ENCODE measurements at regions not wholly inside any gene's neighbourhood (a gene's known extent, or its start where the extent isn't known, plus 50 kb on each side); places are given as distances from the start of the nearest gene placed in this dataset.
"Not testable (repeated sequence)": the region's sequence is repeated elsewhere in the genome, so short reads cannot be mapped to it uniquely, and the experiment has no call there.

DNA sequence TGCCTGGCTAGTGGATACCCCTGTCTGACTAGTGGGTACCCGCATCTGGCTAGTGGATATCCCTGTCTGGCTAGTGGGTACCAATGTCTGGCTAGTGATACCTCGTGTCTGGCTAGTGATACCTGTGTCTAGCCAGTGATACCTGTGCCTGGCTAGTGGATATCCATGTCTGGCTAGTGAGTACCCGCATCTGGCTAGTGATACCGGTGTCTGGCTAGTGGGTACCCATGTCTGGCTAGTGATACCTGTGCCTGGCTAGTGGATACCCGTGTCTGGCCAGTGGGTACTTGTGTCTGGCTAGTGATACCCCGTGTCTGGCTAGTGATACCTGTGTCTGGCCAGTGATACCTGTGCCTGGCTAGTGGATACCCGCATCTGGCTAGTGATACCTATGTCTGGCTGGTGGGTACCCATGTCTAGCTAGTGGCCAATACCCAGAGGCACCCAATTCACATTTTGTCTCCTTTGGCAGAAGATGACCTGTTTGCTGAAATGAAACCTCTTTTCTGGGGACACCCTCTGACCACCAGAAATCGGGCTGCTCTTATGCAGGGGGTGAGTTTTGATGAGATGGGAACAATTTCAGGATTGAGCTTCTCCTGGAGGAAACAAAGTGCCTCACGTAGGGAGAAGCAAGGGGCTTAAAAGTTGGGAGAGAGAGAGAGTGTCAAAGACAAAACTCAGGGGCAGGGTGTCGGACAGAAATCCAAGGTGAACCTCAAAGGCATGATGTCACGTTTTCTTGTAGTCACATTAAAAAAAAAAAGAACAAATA is 63.4 kb downstream of the SMIM38 start:
- in situ Hi-C loops (cut with HindIII; ENCODE audit: low sequenced_read_pairs): no loop called here

DNA sequence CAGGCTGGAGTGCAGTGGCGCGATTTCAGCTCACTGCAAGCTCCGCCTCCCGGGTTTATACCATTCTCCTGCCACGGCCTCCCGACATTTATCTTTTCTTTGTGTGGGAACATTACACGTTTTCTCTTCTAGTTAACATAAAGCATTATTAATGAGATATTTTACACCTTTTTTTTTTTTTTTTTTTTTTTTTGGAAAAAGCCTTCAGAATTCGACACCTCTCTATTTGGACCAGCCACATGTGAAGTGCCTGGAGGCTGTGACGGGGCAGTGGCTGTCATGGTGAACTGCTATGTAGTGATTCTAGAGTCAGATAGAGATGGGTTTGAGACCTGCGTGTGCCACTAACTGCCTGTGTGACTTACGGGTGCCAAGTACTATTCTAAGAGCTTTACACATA is 64.3 kb downstream of the SMIM38 start:
- in situ Hi-C loops (cut with HindIII; ENCODE audit: low sequenced_read_pairs): no loop called here

DNA sequence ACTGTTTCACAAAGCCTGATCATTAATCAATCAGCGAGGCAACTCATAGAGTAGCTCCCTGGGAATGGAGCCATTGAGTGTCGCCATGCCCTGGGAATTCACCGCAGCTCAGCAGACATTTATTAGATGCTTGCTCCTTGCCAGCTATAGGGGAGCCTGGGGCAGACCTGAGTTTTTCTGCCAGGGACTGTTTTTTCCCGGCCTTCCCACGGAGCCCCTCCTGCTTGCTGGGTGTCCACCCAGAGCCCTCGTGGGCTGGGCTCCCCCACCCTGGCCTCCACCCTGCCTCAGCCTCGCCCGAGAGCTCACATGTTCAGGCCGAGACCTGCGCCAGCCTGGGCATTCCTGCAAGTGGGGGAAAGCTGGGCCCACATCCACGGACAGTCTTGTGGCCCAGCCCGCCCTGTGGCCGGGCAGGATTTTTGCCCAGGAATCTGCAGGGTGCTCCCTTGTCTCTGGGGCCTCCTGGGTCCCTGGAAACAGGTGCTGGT is 64.9 kb downstream of the SMIM38 start:
- in situ Hi-C loops (cut with HindIII; ENCODE audit: low sequenced_read_pairs): no loop called here

- in situ Hi-C loops (cut with HindIII; ENCODE audit: low sequenced_read_pairs): no loop called here
These were observed 65.4 kb downstream of the SMIM38 start for GRCh38 chr11:69221086-69221485.

DNA sequence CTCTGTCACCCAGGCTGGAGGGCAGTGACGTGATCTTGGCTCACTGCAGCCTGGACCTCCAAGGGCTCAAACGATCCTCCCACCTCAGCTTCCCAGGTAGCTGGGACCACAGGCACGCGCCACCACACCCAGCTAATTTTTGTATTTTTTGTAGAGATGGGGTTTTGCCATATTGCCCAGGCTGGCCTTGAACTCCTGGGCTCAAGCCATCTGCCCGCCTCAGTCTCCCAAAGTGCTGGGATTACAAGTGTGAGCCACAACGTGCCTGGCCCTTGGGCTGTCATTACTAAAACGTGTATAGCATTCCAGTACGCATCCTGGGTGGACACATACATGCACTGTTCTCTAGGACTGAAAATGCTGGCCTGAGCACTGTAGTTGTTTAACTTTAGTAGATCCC is 65.9 kb downstream of the SMIM38 start:
- in situ Hi-C loops (cut with HindIII; ENCODE audit: low sequenced_read_pairs): not testable (repeated sequence)

DNA sequence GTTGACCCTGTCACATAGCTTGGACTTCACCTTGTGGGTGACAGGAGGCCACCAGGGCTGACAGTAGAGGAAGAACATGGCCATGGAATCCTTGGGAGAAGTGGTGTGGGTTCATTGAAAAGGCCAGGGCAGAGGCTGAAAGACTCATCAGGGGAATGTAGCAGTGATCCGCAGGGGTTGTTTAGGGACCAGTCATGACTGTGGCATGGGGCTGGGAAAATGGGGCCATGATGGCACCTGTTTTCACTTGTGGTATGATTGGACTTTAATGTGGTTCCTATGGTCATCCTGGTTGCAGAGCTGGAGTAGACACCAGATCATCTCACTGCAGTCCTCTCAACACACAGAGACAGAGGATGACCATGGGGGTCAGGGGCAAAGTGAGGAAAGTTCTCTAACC is 66.7 kb upstream of the MYEOV start:
- in situ Hi-C loops (cut with HindIII; ENCODE audit: low sequenced_read_pairs): loop anchor here (25.0 kb wide), 1 partner anchor 435 kb away; no protein-coding TSS in a partner anchor

- in situ Hi-C loops (cut with HindIII; ENCODE audit: low sequenced_read_pairs): loop anchor here (25.0 kb wide), 1 partner anchor 433 kb away; no protein-coding TSS in a partner anchor
These were observed 64.4 kb upstream of the MYEOV start for GRCh38 chr11:69229511-69229910.

DNA sequence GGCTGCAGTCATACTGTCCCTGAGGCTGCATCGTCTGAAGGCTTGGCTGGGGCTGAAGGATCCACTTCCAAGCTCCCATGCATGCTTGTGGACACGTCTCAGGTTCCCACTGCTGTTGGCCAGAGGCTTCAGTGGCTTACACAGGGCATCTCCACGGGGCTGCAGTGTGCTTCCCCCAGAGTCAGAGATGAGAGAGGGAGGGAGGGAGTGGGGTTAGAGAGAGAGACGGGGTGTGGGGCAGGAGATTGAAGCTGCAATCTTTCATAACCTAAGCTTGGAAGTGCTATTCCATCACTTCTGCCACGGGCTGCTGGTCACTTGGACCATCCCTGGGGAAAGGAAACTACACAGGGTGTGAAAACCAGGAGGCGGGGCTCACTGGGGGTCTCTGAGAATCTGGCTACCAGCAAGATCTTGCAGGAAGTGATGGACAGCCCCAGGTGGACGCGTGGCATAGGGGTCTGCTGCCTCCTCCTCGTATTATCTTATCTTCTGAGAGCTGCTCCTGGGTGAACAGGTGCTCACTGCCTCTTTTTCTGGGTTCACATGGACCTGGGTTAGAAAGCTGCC is 63.0 kb upstream of the MYEOV start:
- in situ Hi-C loops (cut with HindIII; ENCODE audit: low sequenced_read_pairs): loop anchor here (5.0 to 25.0 kb wide), 2 partner anchors 49 to 431 kb away; no protein-coding TSS in a partner anchor

- in situ Hi-C loops (cut with HindIII; ENCODE audit: low sequenced_read_pairs): loop anchor here (5.0 to 25.0 kb wide), 2 partner anchors 49 to 431 kb away; no protein-coding TSS in a partner anchor
These were observed 62.4 kb upstream of the MYEOV start for GRCh38 chr11:69231466-69232018.

GRCh38 chr11:69232821-69233743 is 60.9 kb upstream of the MYEOV start:
- in situ Hi-C loops (cut with HindIII; ENCODE audit: low sequenced_read_pairs): loop anchor here (5.0 to 25.0 kb wide), 2 partner anchors 51 to 429 kb away; no protein-coding TSS in a partner anchor

- in situ Hi-C loops (cut with HindIII; ENCODE audit: low sequenced_read_pairs): loop anchor here (5.0 to 25.0 kb wide), 2 partner anchors 52 to 428 kb away; no protein-coding TSS in a partner anchor
These were observed 60.0 kb upstream of the MYEOV start for GRCh38 chr11:69233744-69234570.

DNA sequence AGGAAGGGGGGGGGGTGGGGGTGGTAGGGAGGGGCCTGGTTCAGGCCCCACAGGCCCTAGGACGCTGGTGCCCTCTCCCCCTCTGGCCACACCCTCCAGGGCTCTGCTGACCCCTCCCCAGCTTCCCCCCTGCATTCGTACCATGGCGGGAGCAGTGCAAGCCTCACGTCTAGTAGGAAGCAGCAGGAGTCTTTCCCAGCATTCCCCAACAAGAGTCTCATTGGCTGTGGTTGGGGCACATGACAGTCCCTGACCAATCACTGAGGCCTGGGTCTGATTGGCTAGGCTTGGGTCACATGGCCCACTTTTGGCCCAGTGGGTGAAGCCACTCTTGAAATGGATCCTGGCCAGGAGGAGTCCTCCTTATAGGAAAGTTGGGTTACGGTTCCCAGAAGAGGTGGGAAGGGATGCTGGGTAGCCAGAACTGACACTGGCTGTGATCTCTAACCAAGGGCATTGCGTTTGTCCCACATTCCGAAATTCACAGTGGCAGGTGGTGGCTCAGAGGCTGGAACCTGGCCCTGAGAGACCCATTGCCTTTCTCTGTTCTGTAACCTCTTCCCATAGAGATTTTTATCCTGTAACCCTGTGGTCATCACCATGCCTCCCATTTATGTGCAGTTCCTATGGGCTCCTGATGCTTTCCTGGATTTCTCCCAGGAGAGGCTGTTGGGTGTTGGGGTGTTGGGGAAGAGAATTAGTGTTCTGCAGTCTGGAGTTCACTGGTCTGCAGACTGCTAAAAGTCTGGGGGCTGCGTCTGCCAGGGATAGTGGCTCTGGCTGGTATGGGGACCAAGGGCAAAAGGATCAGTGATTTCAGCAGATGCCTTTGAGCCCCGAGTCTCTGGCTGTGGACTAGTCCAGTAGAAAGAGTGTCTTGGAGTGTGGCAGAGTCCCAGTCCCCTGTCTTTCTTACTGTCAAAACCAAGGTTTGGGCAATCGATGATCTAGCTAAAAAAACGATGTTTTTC is 58.9 kb upstream of the MYEOV start:
- in situ Hi-C loops (cut with HindIII; ENCODE audit: low sequenced_read_pairs): loop anchor here (5.0 to 25.0 kb wide), 2 partner anchors 53 to 427 kb away; no protein-coding TSS in a partner anchor

DNA sequence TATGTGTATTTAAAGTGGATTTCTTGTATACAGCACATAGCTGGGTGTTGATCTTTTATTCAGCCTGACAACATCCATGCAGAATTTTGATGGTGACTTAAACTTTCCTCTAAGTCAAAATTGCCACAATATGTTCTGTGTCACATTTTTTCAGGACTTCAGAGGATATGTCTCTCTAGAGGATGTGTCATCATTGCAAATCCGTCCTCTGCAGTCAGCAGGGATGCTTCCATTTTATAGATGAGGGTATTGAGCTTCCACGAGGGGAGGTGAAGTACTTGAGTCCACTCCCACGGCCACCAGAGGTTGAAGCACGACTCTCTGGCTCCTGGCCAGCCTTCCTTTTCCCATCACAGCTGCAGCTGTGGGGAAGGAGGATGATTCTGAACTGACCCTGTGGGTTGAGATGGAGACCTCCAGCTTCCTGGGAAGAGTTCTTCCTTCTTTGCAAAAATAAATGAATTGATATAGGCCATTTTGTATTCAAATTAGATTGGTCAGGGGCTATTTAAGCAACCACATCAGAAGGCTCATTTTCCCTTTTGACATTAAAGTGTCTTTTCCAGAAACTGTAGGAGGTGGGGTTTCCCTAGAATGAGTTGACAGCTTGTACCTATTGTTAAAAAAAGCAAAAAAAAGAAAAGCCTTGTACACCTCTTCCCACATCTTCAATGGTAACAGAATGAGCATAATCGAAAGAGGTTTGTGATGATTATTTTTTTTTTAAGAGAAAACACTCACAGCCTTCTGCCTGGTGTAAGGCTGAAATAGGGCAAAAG is 55.2 kb upstream of the MYEOV start:
- in situ Hi-C loops (cut with HindIII; ENCODE audit: low sequenced_read_pairs): loop anchor here (25.0 kb wide), 1 partner anchor 424 kb away; no protein-coding TSS in a partner anchor

GRCh38 chr11:69239641-69240040 is 54.3 kb upstream of the MYEOV start:
- in situ Hi-C loops (cut with HindIII; ENCODE audit: low sequenced_read_pairs): loop anchor here (25.0 kb wide), 1 partner anchor 423 kb away; no protein-coding TSS in a partner anchor

- in situ Hi-C loops (cut with HindIII; ENCODE audit: low sequenced_read_pairs): loop anchor here (25.0 kb wide), 1 partner anchor 422 kb away; no protein-coding TSS in a partner anchor
These were observed 53.5 kb upstream of the MYEOV start for GRCh38 chr11:69240332-69241074.

- in situ Hi-C loops (cut with HindIII; ENCODE audit: low sequenced_read_pairs): loop anchor here (25.0 kb wide), 1 partner anchor 421 kb away; no protein-coding TSS in a partner anchor
These were observed 52.7 kb upstream of the MYEOV start for GRCh38 chr11:69241075-69241740.
